SK-N-SH treated with all-trans-retinoic acid at 6 μM for 48 hours (cell line): ENCODE measurements at regions not wholly inside any gene's neighbourhood (a gene's known extent, or its start where the extent isn't known, plus 50 kb on each side); places are given as distances from the start of the nearest gene placed in this dataset.

Source experiments
- ATAC-seq: fragments of 200-7000 bp; cut with Tn5 transposase; 3 replicates; pipeline ENCODE4 v1.9.1; 2020; ENCODE audit warnings: mild to moderate bottlenecking, moderate library complexity
- ARNTL ChIP-seq: fragments of 450-650 bp; formaldehyde crosslinking; IDR thresholded peaks from 2 replicates; pipeline ENCODE4 v1.5.0; 2020; ENCODE audit warnings: low read depth, mild to moderate bottlenecking, moderate library complexity, borderline replicate concordance
- BACH2 ChIP-seq: fragments of 250-450 bp; sonication (Bioruptor Pico); IDR thresholded peaks from 2 replicates; pipeline ENCODE4 v1.9.0; 2021; ENCODE audit warnings: mild to moderate bottlenecking, borderline replicate concordance
- CSDC2 ChIP-seq: fragments of 250-450 bp; sonication (Bioruptor Pico); IDR thresholded peaks from 2 replicates; pipeline ENCODE4 v1.5.0; 2020; ENCODE audit warnings: mild to moderate bottlenecking, moderate library complexity
- ESRRG ChIP-seq: fragments of 250-450 bp; sonication (Bioruptor Pico); IDR thresholded peaks from 2 replicates; pipeline ENCODE4 v1.6.1; 2021; ENCODE audit warnings: mild to moderate bottlenecking
- GLIS3 ChIP-seq: fragments of 250-450 bp; sonication (Bioruptor Pico); IDR thresholded peaks from 2 replicates; pipeline ENCODE4 v1.5.0; 2020; ENCODE audit warnings: mild to moderate bottlenecking, moderate library complexity
- ISL1 ChIP-seq: fragments of 250-450 bp; sonication (Bioruptor Pico); IDR thresholded peaks from 2 replicates; pipeline ENCODE4 v2.1.2; 2022; ENCODE audit warnings: mild to moderate bottlenecking, moderate library complexity
- OSR1 ChIP-seq: fragments of 250-450 bp; sonication (Bioruptor Pico); IDR thresholded peaks from 2 replicates; pipeline ENCODE4 v1.8.0; 2022; ENCODE audit warnings: moderate library complexity, mild to moderate bottlenecking, inconsistent platforms
- PATZ1 ChIP-seq: fragments of 250-450 bp; sonication (Bioruptor Pico); IDR thresholded peaks from 2 replicates; pipeline ENCODE4 v1.8.0; 2020; ENCODE audit warnings: mild to moderate bottlenecking, moderate library complexity, borderline replicate concordance
- PPARA ChIP-seq: fragments of 250-450 bp; sonication (Bioruptor Pico); IDR thresholded peaks from 2 replicates; pipeline ENCODE4 v1.5.0; 2020; ENCODE audit warnings: mild to moderate bottlenecking, borderline replicate concordance
- RARB ChIP-seq: fragments of 250-450 bp; sonication (Bioruptor Pico); IDR thresholded peaks from 2 replicates; pipeline ENCODE4 v1.8.0; 2021; ENCODE audit warnings: mild to moderate bottlenecking, moderate library complexity
- SNAI2 ChIP-seq: fragments of 250-450 bp; sonication (Bioruptor Pico); IDR thresholded peaks from 2 replicates; pipeline ENCODE4 v1.5.0; 2020; ENCODE audit warnings: mild to moderate bottlenecking, moderate library complexity
- TCF4 ChIP-seq: fragments of 250-450 bp; sonication (Bioruptor Pico); IDR thresholded peaks from 2 replicates; pipeline ENCODE4 v1.8.0; 2021; ENCODE audit warnings: mild to moderate bottlenecking, moderate library complexity, borderline replicate concordance
- TOX ChIP-seq: fragments of 250-450 bp; sonication (Bioruptor Pico); IDR thresholded peaks from 2 replicates; pipeline ENCODE4 v1.8.0; 2021; ENCODE audit warnings: mild to moderate bottlenecking, moderate library complexity, borderline replicate concordance
- ZFP3 ChIP-seq: fragments of 250-450 bp; sonication (Bioruptor Pico); IDR thresholded peaks from 2 replicates; pipeline ENCODE4 v1.5.0; 2020; ENCODE audit warnings: mild to moderate bottlenecking, moderate library complexity
- ZFP30 ChIP-seq: fragments of 450-650 bp; formaldehyde crosslinking; IDR thresholded peaks from 2 replicates; pipeline ENCODE4 v1.5.0; 2022; ENCODE audit warnings: mild to moderate bottlenecking, moderate library complexity
- ZNF565 ChIP-seq: fragments of 450-650 bp; formaldehyde crosslinking; conservative IDR thresholded peaks from 2 replicates; pipeline ENCODE4 v1.5.0; 2020; ENCODE audit warnings: low read depth, mild to moderate bottlenecking, moderate library complexity
- ZNF70 ChIP-seq: fragments of 450-650 bp; formaldehyde crosslinking; IDR thresholded peaks from 2 replicates; pipeline ENCODE4 v1.5.0; 2020; ENCODE audit warnings: mild to moderate bottlenecking, moderate library complexity
- ZNF8 ChIP-seq: fragments of 450-650 bp; formaldehyde crosslinking; IDR thresholded peaks from 2 replicates; pipeline ENCODE4 v1.5.0; 2020; ENCODE audit warnings: mild to moderate bottlenecking, moderate library complexity
- TF ChIP-seq, protein P1 (sequence below): fragments of 250-450 bp; sonication (Bioruptor Pico); IDR thresholded peaks from 2 replicates; pipeline ENCODE4 v1.5.1; 2021; ENCODE audit warnings: mild to moderate bottlenecking, moderate library complexity
- TF ChIP-seq, protein P2 (sequence below): fragments of 250-450 bp; sonication (Bioruptor Pico); IDR thresholded peaks from 2 replicates; pipeline ENCODE4 v1.8.0; 2021; ENCODE audit warnings: low read depth, mild to moderate bottlenecking, moderate library complexity, borderline replicate concordance
- TF ChIP-seq, protein P3 (sequence below): fragments of 250-450 bp; sonication (Bioruptor Pico); IDR thresholded peaks from 2 replicates; pipeline ENCODE4 v1.5.0; 2020; ENCODE audit warnings: mild to moderate bottlenecking, moderate library complexity

- no peak for ATAC-seq
Measured at GRCh38 chr13:91189506-91189905, 158.0 kb upstream of the MIR17HG start.

GRCh38 chr13:91193358-91193757, 154.1 kb upstream of the MIR17HG start:
- no peak for ATAC-seq
- no peak for TF ChIP-seq TCF4 (CRISPR knock-in tag)
- no peak for TF ChIP-seq GLIS3 (CRISPR knock-in tag)
- no peak for TF ChIP-seq CSDC2
- TF ChIP-seq, protein P1, sequence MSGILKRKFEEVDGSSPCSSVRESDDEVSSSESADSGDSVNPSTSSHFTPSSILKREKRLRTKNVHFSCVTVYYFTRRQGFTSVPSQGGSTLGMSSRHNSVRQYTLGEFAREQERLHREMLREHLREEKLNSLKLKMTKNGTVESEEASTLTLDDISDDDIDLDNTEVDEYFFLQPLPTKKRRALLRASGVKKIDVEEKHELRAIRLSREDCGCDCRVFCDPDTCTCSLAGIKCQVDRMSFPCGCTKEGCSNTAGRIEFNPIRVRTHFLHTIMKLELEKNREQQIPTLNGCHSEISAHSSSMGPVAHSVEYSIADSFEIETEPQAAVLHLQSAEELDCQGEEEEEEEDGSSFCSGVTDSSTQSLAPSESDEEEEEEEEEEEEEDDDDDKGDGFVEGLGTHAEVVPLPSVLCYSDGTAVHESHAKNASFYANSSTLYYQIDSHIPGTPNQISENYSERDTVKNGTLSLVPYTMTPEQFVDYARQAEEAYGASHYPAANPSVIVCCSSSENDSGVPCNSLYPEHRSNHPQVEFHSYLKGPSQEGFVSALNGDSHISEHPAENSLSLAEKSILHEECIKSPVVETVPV = no peak
- no peak for TF ChIP-seq ZFP3 (CRISPR knock-in tag)
- TF ChIP-seq SNAI2 (CRISPR knock-in tag) = no peak
- TF ChIP-seq RARB (CRISPR knock-in tag) = no peak
- TF ChIP-seq ZNF565 (CRISPR knock-in tag) = no peak
- TF ChIP-seq ZNF70 (CRISPR knock-in tag) = no peak
- TF ChIP-seq, protein P2, sequence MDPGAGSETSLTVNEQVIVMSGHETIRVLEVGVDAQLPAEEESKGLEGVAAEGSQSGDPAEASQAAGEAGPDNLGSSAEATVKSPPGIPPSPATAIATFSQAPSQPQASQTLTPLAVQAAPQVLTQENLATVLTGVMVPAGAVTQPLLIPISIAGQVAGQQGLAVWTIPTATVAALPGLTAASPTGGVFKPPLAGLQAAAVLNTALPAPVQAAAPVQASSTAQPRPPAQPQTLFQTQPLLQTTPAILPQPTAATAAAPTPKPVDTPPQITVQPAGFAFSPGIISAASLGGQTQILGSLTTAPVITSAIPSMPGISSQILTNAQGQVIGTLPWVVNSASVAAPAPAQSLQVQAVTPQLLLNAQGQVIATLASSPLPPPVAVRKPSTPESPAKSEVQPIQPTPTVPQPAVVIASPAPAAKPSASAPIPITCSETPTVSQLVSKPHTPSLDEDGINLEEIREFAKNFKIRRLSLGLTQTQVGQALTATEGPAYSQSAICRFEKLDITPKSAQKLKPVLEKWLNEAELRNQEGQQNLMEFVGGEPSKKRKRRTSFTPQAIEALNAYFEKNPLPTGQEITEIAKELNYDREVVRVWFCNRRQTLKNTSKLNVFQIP (CRISPR knock-in tag) = no peak
- TF ChIP-seq ESRRG (CRISPR knock-in tag) = no peak
- no peak for TF ChIP-seq BACH2 (CRISPR knock-in tag)
- TF ChIP-seq TOX (CRISPR knock-in tag) = no peak
- no peak for TF ChIP-seq ZFP30 (CRISPR knock-in tag)
- no peak for TF ChIP-seq OSR1 (CRISPR knock-in tag)
- TF ChIP-seq ISL1 (CRISPR knock-in tag) = no peak
- no peak for TF ChIP-seq ZNF8 (CRISPR knock-in tag)
- TF ChIP-seq PPARA (CRISPR knock-in tag) = no peak

More at GRCh38 chr13:91189506-91189905, 158.0 kb upstream of the MIR17HG start:
- TF ChIP-seq TOX (CRISPR knock-in tag) = no peak
- no peak for TF ChIP-seq PATZ1 (CRISPR knock-in tag)
- no peak for TF ChIP-seq ARNTL
- TF ChIP-seq ZFP30 (CRISPR knock-in tag) = no peak
- no peak for TF ChIP-seq ZNF565 (CRISPR knock-in tag)
- TF ChIP-seq TCF4 (CRISPR knock-in tag) = no peak
- no peak for TF ChIP-seq SNAI2 (CRISPR knock-in tag)
- TF ChIP-seq ZNF8 (CRISPR knock-in tag) = no peak
- TF ChIP-seq OSR1 (CRISPR knock-in tag) = no peak
- TF ChIP-seq RARB (CRISPR knock-in tag) = no peak
- TF ChIP-seq ISL1 (CRISPR knock-in tag) = no peak
- TF ChIP-seq ZNF70 (CRISPR knock-in tag) = no peak
- TF ChIP-seq GLIS3 (CRISPR knock-in tag) = no peak
- TF ChIP-seq, protein P1 = no peak
- no peak for TF ChIP-seq ESRRG (CRISPR knock-in tag)
- TF ChIP-seq PPARA (CRISPR knock-in tag) = no peak
- TF ChIP-seq ZFP3 (CRISPR knock-in tag) = no peak
- TF ChIP-seq CSDC2 = no peak
- TF ChIP-seq, protein P3, sequence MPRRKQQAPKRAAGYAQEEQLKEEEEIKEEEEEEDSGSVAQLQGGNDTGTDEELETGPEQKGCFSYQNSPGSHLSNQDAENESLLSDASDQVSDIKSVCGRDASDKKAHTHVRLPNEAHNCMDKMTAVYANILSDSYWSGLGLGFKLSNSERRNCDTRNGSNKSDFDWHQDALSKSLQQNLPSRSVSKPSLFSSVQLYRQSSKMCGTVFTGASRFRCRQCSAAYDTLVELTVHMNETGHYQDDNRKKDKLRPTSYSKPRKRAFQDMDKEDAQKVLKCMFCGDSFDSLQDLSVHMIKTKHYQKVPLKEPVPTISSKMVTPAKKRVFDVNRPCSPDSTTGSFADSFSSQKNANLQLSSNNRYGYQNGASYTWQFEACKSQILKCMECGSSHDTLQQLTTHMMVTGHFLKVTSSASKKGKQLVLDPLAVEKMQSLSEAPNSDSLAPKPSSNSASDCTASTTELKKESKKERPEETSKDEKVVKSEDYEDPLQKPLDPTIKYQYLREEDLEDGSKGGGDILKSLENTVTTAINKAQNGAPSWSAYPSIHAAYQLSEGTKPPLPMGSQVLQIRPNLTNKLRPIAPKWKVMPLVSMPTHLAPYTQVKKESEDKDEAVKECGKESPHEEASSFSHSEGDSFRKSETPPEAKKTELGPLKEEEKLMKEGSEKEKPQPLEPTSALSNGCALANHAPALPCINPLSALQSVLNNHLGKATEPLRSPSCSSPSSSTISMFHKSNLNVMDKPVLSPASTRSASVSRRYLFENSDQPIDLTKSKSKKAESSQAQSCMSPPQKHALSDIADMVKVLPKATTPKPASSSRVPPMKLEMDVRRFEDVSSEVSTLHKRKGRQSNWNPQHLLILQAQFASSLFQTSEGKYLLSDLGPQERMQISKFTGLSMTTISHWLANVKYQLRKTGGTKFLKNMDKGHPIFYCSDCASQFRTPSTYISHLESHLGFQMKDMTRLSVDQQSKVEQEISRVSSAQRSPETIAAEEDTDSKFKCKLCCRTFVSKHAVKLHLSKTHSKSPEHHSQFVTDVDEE (CRISPR knock-in tag) = no peak
- TF ChIP-seq, protein P2 (CRISPR knock-in tag) = no peak
